NCI-H128 (cell line): ENCODE measurements at regions not wholly inside any gene's neighbourhood (a gene's known extent, or its start where the extent isn't known, plus 50 kb on each side); places are given as distances from the start of the nearest gene placed in this dataset.
"Not testable (repeated sequence)": the region's sequence is repeated elsewhere in the genome, so short reads cannot be mapped to it uniquely, and the experiment has no call there.

Experiments
- DNase-seq: peaks from one replicate; lab custom pipeline; 2025; ENCODE audit not compliant: unreplicated experiment; lab: John Stamatoyannopoulos, UW

DNA sequence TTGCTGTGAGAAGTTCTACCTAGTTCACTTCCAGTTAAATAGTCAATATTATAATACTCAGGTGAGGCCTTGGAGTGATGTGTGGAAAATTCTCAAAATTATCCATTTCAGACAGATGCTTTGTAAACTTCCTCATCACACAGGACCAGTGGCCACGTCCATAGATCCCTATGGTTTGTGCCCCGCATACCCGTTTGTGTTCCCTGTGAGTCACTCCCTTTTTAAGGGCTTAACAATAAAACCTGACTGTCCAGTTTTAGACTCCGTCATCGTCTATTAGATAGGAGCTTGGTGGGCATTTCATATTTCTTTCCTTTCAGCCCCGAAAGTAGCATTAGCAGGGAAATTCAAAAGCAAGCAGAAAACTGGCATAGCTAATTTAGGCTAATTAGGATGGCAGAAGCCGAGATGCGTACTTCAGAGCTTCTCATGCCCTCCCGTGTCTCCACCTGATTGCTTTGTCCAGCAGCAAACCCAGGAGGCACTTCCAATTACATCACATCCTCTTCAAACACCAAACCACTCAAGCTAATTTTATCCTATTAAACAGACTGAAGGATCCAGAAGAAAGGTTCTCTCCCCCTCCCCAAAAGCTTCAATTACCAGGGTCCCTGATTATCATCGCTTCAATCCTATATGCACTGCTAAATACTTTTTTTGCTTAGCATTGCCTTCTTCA lies 186.6 kb upstream of the OTX2 start:
- DNase-seq, result no peak

DNA sequence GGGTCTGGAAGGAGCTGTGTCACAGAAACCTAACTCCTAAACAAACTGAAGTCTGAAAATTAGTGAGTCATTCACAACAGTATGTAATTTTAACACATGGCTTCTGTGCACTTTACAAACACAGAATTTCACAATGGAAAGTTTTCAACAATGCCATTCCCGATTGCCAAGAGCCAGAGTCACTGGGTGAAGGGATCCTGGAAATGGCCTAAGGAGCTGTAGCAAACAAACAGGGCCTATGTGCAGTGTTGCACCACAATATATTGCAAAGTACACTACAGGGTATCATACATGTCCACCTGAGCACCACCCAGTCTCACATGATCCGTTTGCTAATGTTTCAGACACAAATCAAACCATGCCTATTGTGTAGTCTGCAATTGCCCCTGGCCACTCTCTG lies 184.7 kb upstream of the OTX2 start:
- no peak for DNase-seq

DNA sequence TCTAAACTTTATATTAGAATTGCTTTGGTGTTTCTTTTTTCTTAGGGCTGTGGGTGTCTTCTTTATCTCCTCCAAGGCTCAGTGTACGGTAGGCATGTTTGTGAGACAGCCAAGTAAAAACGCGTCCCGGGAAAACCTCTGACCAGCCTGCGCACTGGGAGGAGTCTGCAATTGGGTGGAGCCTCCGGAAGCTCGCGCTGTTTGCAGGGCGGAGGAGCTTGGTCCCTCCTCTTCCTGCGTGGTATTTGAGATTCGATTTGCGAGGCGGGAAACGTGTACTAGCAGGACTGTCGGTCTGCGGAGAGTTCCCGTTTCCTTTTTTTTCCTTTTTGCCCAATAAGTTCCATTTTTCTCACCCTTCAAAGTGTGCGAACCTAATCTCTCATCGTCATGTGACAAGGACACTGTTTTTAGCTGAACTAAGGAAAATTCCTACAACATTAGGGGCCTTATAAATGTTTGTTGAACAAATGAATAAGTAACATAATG lies 182.1 kb upstream of the OTX2 start:
- DNase-seq, result no peak

DNA sequence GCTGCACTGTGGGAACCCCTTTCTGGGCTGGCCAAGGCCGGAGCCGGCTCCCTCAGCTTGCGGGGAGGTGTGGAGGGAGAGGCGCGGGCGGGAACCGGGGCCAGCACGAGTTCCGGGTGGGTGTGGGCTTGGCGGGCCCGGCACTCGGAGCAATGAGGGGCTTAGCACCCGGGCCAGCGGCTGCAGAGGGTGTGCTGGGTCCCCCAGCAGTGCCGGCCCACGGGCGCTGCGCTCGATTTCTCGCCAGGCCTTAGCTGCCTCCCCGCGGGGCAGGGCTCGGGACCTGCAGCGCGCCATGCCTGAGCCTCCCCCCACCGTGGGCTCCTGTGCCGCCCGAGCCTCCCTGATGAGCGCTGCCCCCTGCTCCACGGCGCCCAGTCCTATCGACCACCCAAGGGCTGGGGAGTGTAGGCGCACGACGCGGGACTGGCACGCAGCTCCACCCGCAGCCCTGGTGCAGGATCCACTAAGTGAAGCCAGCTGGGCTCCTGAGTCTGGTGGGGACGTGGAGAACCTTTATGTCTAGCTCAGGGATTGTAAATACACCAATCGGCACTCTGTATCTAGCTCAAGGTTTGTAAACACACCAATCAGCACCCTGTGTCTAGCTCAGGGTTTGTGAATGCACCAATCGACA lies 180.8 kb upstream of the OTX2 start:
- DNase-seq, result not testable (repeated sequence)

DNA sequence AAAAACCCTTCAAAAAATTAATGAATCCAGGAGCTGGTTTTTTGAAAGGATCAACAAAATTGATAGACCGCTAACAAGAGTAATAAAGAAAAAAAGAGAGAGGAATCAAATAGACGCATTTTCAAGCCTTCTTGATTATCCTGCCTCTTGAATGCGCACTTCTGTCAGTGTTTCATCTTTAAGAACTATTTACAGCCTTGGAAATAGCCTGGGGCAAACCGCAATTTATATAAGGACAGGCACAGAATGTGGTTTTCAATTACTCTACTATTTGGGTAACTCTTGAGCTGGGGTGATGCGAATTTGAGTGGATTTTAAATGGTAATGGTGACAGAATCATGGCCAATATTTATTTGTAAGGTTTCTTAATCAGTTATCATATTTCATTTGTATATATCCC lies 179.1 kb upstream of the OTX2 start:
- no peak for DNase-seq

DNA sequence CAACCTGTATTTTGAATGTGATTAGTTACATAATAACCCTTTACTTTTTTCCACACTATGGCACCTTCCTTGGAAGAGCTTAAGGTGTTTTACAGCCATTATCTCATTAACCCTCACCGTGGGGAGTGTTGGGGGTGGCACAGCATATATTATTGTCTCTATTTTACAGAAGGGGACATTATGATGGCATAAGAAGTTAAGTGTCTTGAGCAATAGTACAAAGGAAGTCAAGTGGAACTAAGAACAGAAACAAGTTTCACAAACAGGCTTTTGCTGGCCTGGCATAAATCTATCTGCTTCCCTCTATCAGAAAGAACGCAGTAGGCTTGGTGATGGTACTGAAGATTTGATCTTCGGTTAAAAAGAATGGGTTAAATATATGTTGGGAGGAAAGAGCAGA lies 169.7 kb upstream of the OTX2 start:
- no peak for DNase-seq

DNA sequence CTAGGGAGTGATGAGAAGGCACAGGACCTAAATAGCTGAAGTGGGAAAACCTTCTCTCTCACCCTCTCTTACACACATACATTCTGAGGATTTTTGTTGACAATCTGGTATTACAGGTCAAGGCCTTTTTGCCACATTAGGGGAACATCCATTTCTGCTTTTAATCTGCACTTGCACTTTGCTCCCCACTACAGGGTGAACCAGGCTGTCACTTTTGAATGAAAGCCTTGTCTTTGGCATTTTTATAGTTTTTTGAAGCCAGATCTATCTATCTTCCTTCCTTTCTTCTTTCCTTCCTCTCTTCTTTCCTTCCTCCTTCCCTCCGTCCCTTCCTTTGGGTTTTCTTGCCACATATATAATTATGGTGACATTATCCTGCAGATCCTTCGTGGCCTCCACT lies 165.9 kb upstream of the OTX2 start:
- no peak for DNase-seq

DNA sequence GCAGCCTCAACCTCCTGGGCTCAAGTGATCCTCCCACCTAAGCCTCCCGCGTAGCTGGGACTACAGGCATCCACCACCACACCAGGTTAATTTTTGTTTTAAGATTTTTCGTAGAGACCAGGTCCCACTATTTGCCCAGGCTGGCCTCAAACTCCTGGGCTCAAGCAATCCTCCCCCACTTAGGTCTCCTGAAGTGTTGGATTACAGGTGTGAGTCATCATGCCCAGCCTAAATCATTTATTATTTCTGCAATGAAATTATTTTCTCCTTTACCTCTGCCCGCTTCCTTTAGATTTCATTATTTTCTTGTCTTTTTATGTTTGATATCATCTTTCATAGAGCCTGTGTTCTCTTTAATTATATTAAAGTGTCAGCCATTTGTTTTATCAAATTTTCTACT lies 165.2 kb upstream of the OTX2 start:
- no peak for DNase-seq

DNA sequence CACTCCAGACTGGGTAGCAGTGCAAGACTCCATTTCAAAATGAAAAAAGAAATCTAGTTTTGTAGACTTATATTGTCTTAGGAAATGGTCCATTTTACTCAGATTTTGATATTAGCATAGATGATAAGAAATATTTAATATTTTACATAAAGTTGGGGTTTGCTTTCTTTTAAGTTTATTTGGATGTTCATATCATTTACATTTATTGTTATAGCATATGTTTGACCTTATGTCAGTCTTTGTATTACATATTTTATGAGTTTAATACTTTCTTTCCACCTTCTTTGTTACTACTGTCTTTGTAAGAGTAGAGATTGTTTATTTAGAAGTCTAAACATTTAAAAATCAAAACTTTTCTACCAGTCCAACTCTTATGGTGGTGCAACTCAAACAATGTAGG lies 162.7 kb upstream of the OTX2 start:
- DNase-seq, result no peak

DNA sequence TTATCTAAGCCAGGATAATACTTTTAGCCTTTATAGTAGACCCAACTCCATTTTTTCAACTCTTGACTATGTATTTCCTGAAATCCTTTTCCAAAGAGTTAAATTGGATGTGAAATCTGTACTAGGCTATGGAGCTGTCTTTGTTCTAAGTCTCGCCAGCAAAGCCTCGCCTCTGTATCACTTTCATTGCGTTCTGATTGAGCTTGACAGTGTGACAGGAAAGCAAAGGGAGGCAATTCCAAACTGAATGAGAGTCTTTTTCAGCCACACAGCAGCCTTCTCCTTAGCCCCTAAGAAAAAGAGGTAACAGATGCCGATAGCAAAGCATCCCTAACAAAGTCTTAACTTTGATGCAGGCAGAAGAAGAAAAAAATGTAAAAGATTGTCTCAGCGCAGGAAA lies 154.6 kb upstream of the OTX2 start:
- no peak for DNase-seq

DNA sequence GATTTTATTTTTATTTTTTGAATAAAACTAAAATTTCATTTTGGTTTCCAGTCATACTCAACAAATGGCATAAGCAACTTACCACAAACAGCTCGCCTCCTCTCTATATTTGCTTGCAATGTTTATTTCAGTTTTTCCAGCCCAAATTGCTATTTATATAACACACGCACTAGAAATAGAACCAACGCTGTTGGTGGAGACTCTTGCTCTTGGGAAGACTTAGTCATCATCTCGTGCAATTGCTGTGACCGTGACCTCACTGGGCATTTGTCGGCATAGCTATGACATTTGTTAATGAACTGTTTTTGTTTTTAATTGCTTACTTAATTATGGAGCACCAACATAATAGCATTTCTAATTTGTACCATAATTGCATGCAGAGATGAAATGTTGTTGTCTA lies 153.1 kb upstream of the OTX2 start:
- DNase-seq, result no peak

DNA sequence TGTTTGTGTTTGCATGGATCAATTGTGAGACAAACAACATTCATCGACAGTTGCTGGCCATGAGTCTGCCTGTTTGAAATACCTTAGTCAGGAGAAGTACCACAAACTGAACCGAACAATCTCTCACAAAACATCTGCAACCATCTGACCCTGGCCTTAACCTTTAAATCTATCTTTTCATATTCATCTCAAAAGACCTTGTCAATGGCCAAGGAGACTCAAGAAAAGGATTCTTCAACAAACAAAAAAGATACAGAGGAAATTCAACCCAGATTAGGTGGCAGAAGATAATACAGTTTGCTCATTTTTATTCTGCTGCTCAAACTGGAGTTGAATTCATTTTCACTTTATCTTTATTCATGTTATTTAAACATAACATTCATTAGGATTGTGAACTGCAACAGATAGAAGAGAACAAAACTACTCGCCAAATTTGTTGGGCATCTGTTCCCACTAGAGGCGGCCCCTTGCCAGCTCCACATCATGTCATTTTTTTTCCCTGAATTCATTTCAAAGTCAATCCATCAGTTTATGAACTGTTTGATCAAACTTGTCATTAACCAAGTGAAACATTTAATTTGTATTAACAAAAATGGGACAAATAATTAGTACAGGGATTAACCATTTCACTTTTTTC lies 152.3 kb upstream of the OTX2 start:
- DNase-seq, result no peak

DNA sequence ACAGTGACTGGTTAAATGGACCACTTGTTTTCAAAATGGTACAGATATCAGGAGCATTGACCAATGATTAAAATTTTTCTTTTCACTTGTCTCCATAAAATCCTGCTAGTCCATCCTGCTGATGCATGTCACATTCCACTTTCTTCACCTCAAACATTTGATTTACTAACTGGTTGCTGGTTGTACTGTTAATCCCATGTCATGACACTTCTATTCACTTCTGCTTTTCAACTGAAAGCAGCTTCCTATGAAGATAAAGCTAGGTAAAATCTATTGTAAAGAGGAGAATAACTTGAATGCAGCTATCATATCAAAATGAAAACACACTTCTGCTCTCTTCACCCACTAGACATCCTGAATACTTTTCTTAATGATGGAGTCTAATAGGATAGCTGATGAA lies 149.6 kb upstream of the OTX2 start:
- DNase-seq, result no peak

DNA sequence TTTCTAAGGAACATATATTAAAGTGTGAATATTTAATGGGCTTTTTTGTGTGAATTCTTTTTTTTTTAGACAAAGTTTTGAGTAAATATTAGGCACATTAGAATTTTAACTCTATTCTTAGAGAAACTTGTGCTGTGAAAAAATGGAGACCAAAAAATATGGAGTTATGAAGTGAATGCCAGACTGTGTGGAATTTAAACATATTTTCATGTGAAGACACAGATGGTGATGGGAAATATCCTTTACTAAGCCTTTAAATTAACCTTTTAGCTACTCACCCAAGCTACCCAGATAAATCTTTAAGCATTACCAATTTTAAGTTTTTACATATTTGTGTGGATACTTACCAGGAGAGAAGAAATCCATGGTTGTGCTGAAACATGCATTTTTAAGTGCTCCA lies 148.8 kb upstream of the OTX2 start:
- DNase-seq, result no peak

DNA sequence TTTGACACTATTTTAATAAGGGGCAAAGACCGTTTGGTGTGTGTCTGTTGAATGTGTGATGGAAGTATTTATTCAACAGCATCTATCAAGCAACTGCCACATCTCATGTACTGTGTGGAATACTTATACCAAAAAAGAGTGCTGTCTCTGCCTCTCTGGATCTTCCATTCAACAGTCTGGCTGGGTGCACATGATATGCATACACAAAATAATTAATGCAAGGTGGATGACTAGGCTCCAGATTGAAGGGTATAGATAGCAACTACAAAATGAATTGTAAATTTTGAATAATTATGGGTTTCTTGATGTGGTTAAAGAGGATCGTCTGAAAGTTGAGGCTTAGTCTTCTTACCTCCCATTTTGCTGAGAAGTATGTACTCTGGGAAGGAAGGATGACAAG lies 145.9 kb upstream of the OTX2 start:
- DNase-seq, result no peak

DNA sequence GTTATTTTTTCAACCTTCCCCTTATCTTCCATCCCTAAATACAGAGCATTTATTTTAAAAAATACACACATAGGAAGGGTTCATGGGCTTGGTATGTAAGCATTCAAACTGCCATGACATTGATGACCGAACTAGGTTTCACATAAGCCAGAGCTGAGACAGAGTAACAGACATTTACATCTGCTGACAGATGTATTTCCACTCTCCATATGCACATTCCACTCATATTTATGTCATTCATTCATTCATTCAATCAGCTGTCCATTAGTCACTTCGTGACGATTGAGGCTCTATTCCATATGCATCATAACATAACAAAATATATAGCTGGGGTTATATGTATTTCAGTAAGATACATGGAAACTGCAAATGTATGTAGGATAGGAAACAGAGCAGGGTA lies 145.5 kb upstream of the OTX2 start:
- DNase-seq, result no peak

DNA sequence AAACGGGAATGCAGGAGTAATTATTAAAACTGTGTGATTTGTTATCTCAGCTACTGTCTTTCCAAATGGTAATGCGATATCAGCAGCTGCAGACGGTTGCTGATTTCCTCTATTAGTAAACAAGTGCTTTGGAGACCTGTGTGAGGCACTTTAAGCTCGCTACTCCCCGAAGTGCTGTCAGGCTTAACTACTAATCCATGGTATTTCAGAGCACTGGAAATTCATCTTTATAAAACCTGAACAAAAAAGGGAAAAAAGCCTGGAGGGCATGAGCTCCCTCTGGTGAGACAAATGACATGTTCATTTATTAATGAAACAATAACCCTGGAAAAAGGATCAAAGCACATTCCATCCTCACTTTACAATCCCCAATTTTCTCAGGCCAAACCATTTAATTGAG lies 143.6 kb upstream of the OTX2 start:
- no peak for DNase-seq

DNA sequence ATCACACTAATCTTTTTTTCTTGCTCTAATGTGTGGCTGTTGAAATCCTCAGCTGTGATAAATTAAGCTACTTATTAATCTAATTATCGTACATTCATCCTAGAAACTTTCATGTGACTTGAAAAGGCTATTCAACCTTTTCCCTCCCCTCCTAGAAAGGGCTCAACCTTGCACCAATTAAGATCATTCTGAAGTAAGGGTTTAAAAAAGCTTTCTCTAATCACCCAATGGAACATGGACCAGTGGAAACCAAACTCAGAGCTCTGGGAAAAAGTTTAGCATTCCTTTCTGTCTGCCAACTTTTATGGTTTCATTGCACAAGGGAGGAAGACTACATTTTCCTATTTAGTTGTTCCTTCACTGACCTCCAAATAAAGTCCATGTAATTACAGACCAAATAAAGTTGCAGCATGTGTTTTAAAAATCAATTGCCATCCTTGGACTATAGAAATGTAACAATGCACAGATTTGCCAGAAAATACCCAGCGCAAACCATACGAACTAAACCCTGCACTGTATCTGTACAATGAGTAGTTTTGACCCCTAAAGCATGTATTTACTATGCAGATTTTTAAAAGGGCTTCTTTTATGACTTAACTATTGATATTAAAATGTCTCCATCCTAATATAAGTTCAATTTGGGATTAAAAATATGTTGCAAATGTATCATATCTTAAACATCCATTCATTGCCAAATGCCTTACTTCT lies 142.6 kb upstream of the OTX2 start:
- DNase-seq, result no peak

DNA sequence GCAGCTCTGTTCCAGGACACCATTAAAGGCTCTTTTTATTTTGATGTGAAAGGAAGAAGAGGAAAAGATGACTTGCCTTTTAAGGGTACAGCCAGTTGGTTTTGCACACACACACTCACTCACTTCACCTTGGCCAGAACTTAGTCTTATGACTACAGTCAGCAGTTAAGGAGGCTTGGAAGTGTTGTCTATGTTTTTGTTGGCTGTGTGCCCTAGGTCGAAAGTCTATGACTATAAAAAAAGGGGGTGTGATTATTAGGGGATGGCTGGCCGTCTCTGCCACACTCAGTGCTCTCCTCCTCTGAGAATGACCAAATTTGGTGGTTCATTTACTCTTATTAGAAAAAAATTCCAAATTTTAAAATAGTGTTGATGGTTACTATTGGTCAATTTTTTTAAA lies 139.5 kb upstream of the OTX2 start:
- no peak for DNase-seq

DNA sequence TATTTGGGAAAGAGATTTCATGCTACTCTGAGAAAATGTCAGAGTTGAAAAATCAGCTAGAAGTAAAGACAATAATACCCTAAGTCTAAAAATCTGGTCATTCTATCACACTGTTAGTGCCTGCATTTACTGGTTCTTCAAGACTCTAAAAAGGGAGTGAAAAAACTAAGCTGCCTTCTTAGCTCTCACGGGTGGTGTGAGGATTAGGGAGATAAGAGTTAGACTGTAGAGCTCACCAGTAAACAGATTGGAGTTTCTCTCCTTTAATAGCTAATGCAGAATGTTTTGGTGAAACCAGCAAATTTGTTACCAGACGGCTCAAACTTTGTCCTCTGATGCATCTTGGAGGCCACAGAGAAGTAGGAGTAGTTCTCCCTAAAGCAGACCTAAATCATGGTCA lies 135.0 kb upstream of the OTX2 start:
- DNase-seq, result no peak

DNA sequence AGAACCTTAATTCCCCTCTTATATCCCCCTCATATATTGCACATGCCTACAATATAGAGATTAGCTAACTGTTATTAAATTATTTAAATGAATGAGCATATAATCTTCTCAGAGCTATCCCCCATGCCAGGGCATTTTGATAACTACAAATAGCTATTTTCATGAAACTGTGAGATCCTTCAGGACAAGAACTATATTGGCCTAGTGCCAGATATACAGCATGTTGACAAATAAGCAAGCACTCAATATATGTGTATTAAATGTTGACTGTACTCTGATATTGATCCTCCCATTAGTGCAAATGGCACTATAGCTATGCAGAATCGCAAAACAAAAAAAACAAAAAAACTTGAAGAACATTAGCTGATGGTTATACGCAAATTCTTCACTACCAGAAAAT lies 134.1 kb upstream of the OTX2 start:
- DNase-seq, result no peak

DNA sequence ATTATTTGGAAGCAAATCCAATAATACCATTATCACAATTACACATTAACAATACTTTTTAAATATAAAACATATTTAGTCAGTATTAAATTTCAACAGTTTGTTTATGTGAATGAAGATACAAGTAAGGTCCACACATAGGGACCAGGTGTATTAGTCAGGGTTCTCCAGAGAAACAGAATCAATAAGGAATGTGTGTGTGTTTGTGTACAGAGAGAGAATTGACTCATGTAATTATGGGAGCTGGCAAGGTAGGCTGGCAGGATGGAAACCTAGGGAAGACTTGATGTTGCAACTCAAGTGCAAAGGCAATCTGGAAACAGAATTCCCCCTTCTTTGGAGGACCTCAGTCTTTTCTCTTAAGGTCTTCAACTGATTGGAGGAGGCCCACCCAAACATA lies 123.2 kb upstream of the OTX2 start:
- DNase-seq, result no peak
